Keratinocyte (primary cell): ENCODE measurements at regions not wholly inside any gene's neighbourhood (a gene's known extent, or its start where the extent isn't known, plus 50 kb on each side); places are given as distances from the start of the nearest gene placed in this dataset.
"Not testable (repeated sequence)": the region's sequence is repeated elsewhere in the genome, so short reads cannot be mapped to it uniquely, and the experiment has no call there.

Experiments used
- DNase-seq: peaks from one replicate; pipeline ENCODE4 v3.0.0-alpha.2; 2011; ENCODE audit warnings: low read depth, missing footprints, low spot score
- FAIRE-seq: peaks from 2 replicates; lab custom pipeline; 2011; peaks lifted over from hg19 to GRCh38; lab: Jason Lieb, UNC
- H2AFZ ChIP-seq: 2 replicates; pipeline ENCODE4 v1.6.0; 2012; ENCODE audit warnings: low read length, control low read depth, inconsistent platforms; ENCODE audit not compliant: control insufficient read depth
- H3K27ac ChIP-seq: 2 replicates; pipeline ENCODE4 v1.5.1; 2011; ENCODE audit warnings: low read length; ENCODE audit not compliant: control insufficient read depth, insufficient read depth
- H3K27me3 ChIP-seq: 3 replicates; pipeline ENCODE4 v1.6.0; 2011; ENCODE audit warnings: low read length; ENCODE audit not compliant: control insufficient read depth, insufficient read depth; ENCODE audit errors: extremely low read depth
- H3K36me3 ChIP-seq, 2 experiments: 2 replicates in 1 of 2; 3 replicates in 1 of 2; pipeline ENCODE4 v1.5.1; 2011; ENCODE audit warnings: low read length in 2 of 2, mild to moderate bottlenecking in 1 of 2; ENCODE audit not compliant: control insufficient read depth in 2 of 2, insufficient read depth in 2 of 2; ENCODE audit errors: extremely low read depth in 1 of 2
- H3K4me1 ChIP-seq: 3 replicates; pipeline ENCODE4 v1.5.1; 2011; ENCODE audit warnings: low read length; ENCODE audit not compliant: control insufficient read depth, insufficient read depth; ENCODE audit errors: extremely low read depth
- H3K4me2 ChIP-seq: 3 replicates; pipeline ENCODE4 v1.6.0; 2011; ENCODE audit warnings: low read depth, low read length; ENCODE audit not compliant: control insufficient read depth, insufficient read depth; ENCODE audit errors: extremely low read depth
- H3K4me3 ChIP-seq, 3 experiments: fragments of 200-600 bp in 1 of 3; sonication (generic) in 1 of 3; 2 replicates in 2 of 3; 3 replicates in 1 of 3; pipeline ENCODE4 v1.5.1; 2011 to 2016; ENCODE audit warnings: low read length in 3 of 3, mild to moderate bottlenecking in 3 of 3, control low read depth in 2 of 3, inconsistent platforms in 1 of 3, low read depth in 1 of 3, mixed read lengths in 1 of 3, mixed run types in 1 of 3, moderate library complexity in 1 of 3; ENCODE audit not compliant: control insufficient read depth in 2 of 3, insufficient read depth in 2 of 3; ENCODE audit errors: extremely low read depth in 1 of 3
- H3K79me2 ChIP-seq: 2 replicates; pipeline ENCODE4 v1.6.0; 2012; ENCODE audit warnings: low read length; ENCODE audit not compliant: control insufficient read depth, insufficient read depth
- H3K9ac ChIP-seq: 3 replicates; pipeline ENCODE4 v1.6.0; 2011; ENCODE audit warnings: low read length; ENCODE audit not compliant: control insufficient read depth, insufficient read depth; ENCODE audit errors: extremely low read depth
- H3K9me1 ChIP-seq: 3 replicates; pipeline ENCODE4 v1.6.0; 2011; ENCODE audit warnings: low read length; ENCODE audit not compliant: control insufficient read depth, insufficient read depth; ENCODE audit errors: extremely low read depth
- H3K9me3 ChIP-seq: 2 replicates; pipeline ENCODE4 v1.5.1; 2012; ENCODE audit warnings: low read depth, low read length; ENCODE audit not compliant: control insufficient read depth
- H4K20me1 ChIP-seq: 3 replicates; pipeline ENCODE4 v1.6.0; 2011; ENCODE audit warnings: low read length; ENCODE audit not compliant: control insufficient read depth, insufficient read depth; ENCODE audit errors: extremely low read depth
- CTCF ChIP-seq, 3 experiments: IDR thresholded peaks in 1 of 3; conservative IDR thresholded peaks in 1 of 3; optimal IDR thresholded peaks in 1 of 3; 2 replicates in 2 of 3; 3 replicates in 1 of 3; pipeline versions ENCODE3 to v1.5.1; 2011; ENCODE audit warnings: low read length in 3 of 3, mild to moderate bottlenecking in 3 of 3, moderate library complexity in 2 of 3, control low read depth in 1 of 3, inconsistent platforms in 1 of 3; ENCODE audit not compliant: insufficient read depth in 2 of 3; ENCODE audit errors: extremely low read depth in 1 of 3
- EZH2 ChIP-seq: IDR thresholded peaks from one replicate; pipeline ENCODE4 v1.6.1; 2012; ENCODE audit warnings: inconsistent platforms, mild to moderate bottlenecking, low read length, moderate library complexity
- dilution Hi-C: fragments of 300-500 bp; cut with MboI; formaldehyde crosslinking; loops from one replicate; pipeline ENCODE4 v1.7.0; 2020; ENCODE audit warnings: low sequenced_read_pairs; ENCODE audit not compliant: extremely low pct_ligation_motif_present

DNA sequence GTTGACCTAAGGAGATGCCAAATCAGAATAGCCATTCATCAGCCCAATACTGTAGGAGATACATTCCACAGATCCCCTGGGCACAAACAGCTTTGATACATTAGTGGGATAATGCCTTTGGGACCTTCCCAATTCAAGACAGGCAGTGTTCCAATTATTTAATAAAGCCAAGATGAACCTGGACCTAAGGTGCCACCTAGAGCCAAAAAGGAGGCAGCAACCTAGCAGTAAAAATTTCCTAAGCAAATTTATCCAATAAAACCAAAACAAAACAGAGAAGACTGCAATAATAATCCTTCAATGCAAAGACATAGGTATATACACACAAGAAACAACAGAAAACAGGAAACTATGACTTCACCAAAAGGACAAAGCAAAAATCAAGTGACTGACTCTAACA is 253.0 kb downstream of the HINT1 start:
- DNase-seq = no peak
- Histone ChIP-seq H3K36me3 (no peaks in the 10 kb centered on the region), H3K79me2 (no peaks in the 10 kb centered on the region), H4K20me1 (no peaks in the 10 kb centered on the region), H3K27ac (no peak overlapping the region), H2AFZ (no peak overlapping the region), H3K4me2 (no peak overlapping the region), H3K4me1 (no peaks in the 10 kb centered on the region), H3K27me3 (no peaks in the 10 kb centered on the region), H3K9me1 (no peaks in the 10 kb centered on the region), H3K4me3 (no peak overlapping the region), H3K9ac (no peak overlapping the region), H3K9me3 (no peaks in the 10 kb centered on the region)
- FAIRE-seq = no peak
- dilution Hi-C loops = no loop called here
- no peak for TF ChIP-seq EZH2
- TF ChIP-seq CTCF (optimal IDR thresholded peaks at IDR 0.05 in 1 of 3, IDR thresholded peaks at IDR 0.05 in 1 of 3, conservative IDR thresholded peaks at IDR 0.05 in 1 of 3; ENCODE audit: extremely low read depth in 1 of 3, insufficient read depth in 2 of 3, low read length in 3 of 3) = peak; percentile 9 to 43 (median 29)

- Histone ChIP-seq H4K20me1 (no peaks in the 10 kb centered on the region), H3K9me3 (no peaks in the 10 kb centered on the region), H3K9ac (no peak overlapping the region), H3K4me3 (no peak overlapping the region), H3K79me2 (no peaks in the 10 kb centered on the region), H3K36me3 (no peaks in the 10 kb centered on the region), H3K4me2 (no peak overlapping the region), H3K4me1 (no peaks in the 10 kb centered on the region), H3K27me3 (no peaks in the 10 kb centered on the region), H2AFZ (no peak overlapping the region), H3K27ac (no peak overlapping the region), H3K9me1 (no peaks in the 10 kb centered on the region)
- TF ChIP-seq EZH2 (no peak), CTCF (optimal IDR thresholded peaks at IDR 0.05 in 1 of 3, IDR thresholded peaks at IDR 0.05 in 1 of 3, conservative IDR thresholded peaks at IDR 0.05 in 1 of 3; ENCODE audit: extremely low read depth in 1 of 3, insufficient read depth in 2 of 3, low read length in 3 of 3) (no peak)
- dilution Hi-C loops = no loop called here
- FAIRE-seq (no peak), DNase-seq (no peak)
These were observed 256.9 kb downstream of the HINT1 start for GRCh38 chr5:130908186-130908585.

DNA sequence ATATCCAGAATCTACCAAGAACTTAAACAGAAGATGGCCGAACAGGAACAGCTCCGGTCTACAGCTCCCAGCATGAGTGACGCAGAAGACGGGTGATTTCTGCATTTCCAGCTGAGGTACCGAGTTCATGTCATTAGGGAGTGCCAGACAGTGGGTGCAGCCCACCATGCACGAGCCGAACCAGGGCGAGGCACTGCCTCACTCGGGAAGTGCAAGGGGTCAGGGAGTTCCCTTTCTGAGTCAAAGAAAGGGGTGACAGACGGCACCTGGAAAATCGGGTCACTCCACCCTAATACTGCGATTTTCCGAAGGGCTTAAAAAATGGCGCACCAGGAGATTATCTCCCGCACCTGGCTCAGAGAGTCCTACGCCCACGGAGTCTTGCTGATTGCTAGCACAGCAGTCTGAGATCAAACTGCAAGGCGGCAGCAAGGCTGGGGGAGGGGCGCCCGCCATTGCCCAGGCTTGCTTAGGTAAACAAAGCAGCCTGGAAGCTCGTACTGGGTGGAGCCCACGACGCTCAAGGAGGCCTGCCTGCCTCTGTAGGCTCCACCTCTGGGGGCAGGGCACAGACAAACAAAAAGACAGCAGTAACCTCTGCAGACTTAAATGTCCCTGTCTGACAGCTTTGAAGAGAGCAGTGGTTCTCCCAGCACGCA is 267.4 kb downstream of the HINT1 start:
- H3K27ac ChIP-seq, H3K4me1 ChIP-seq, H4K20me1 ChIP-seq, dilution Hi-C loops, H3K9ac ChIP-seq, DNase-seq, H3K79me2 ChIP-seq, H3K9me1 ChIP-seq, H3K9me3 ChIP-seq, H3K27me3 ChIP-seq, H3K36me3 ChIP-seq, H3K4me2 ChIP-seq, H3K4me3 ChIP-seq, FAIRE-seq: not testable (repeated sequence)
- H2AFZ ChIP-seq = peak overlapping the region; percentile 12

GRCh38 chr5:130897181-130897536 is 267.9 kb downstream of the HINT1 start:
- H3K9me1 ChIP-seq, H3K4me3 ChIP-seq, H3K36me3 ChIP-seq, H3K4me1 ChIP-seq, H3K9me3 ChIP-seq, DNase-seq, FAIRE-seq, H4K20me1 ChIP-seq, dilution Hi-C loops, H3K79me2 ChIP-seq, H3K27ac ChIP-seq, H3K4me2 ChIP-seq, H3K27me3 ChIP-seq, H3K9ac ChIP-seq, H2AFZ ChIP-seq: not testable (repeated sequence)
